Amniotic epithelial cell (primary cell): ENCODE measurements at regions not wholly inside any gene's neighbourhood (a gene's known extent, or its start where the extent isn't known, plus 50 kb on each side); places are given as distances from the start of the nearest gene placed in this dataset.
"Not testable (repeated sequence)": the region's sequence is repeated elsewhere in the genome, so short reads cannot be mapped to it uniquely, and the experiment has no call there.

ENCODE experiments used
- DNase-seq: peaks from one replicate; pipeline ENCODE4 v3.0.0-alpha.2; 2010; ENCODE audit warnings: low read depth

- not testable (repeated sequence) for DNase-seq
These were observed 141.1 kb downstream of the SLCO4C1 start for GRCh38 chr5:102154791-102155605.

DNA sequence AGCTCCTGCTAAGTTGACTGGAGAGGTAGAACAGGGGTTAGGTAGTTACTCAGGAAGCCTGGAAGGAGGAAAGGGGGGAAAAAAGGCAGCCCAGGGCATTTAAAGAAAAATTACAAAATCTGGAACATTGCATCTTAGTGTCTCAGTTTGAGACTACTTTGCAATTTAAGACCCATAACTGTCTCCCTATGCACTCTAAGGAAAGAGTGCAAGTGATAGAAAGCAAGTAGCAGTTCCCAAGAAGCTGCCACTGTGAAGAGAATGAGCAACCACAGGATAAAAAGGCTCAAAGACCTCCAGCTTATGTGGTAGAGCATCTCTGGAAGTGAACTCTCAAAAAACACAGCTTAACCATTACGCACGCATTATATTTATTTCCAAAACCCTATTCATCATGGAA, 141.8 kb downstream of the SLCO4C1 start:
- DNase-seq, result no peak

- DNase-seq, result no peak
These were observed 142.9 kb downstream of the SLCO4C1 start for GRCh38 chr5:102153003-102153759.

GRCh38 chr5:102139029-102139428, 157.1 kb downstream of the SLCO4C1 start:
- DNase-seq, result no peak

DNA sequence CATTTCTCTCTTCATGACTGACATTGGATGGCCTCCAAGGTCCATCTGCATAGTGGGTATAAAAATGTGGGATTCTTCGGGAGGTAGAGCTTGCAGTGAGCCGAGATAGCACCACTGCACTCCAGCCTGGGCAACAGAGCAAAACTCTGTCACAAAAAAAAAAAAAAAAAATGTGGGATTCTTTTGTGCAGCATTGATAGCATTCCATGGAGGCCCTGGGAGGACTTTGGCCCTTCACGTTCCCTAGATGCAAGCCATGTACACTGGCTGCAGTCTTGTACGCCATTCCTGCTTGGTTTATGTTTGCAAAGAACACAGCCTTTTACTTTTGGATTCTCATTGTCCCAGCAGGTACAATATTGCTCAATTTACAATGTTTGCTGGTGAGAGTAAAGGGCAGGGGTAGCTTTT, 157.8 kb downstream of the SLCO4C1 start:
- no peak for DNase-seq

DNA sequence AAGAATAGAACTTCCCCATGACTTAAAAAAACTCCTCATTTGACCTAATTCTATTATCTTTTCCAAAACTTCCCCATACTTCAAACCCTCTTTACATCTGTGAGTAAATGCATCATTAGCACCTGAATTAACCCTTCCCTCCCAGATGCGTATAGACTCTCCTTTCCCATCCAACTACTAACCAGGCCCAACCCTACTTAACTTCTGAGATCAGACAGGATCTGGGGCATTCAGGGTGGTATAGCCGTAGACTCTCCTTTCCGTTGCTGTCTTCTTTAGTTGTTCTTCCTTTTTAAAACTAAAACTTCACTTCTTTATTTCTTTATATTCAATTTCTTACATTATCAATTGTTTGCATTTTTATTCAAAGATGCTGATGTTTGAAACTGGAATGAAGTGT, 165.2 kb downstream of the SLCO4C1 start:
- DNase-seq, result no peak

DNA sequence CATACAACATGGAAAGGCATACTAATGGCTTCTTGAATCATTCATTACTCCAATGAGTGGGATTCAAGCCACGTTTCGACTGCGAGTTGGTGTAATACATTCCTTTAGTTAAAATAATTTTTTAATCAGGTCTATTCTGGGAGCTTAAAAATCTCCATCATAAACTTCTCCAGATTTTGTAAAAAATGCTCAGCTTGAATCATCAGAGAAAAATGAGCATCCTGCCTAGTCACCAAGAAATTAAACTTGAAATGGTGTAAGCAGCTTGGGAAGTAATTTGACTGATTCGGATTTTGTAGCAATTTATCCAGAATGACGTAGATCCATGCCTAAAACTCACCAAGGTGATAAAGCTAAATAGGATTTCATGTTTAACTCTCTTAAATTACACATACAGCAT, 165.7 kb downstream of the SLCO4C1 start:
- no peak for DNase-seq

- no peak for DNase-seq
These were observed 176.8 kb downstream of the SLCO4C1 start for GRCh38 chr5:102119252-102119651.

GRCh38 chr5:102115736-102116135, 180.3 kb downstream of the SLCO4C1 start:
- no peak for DNase-seq

DNA sequence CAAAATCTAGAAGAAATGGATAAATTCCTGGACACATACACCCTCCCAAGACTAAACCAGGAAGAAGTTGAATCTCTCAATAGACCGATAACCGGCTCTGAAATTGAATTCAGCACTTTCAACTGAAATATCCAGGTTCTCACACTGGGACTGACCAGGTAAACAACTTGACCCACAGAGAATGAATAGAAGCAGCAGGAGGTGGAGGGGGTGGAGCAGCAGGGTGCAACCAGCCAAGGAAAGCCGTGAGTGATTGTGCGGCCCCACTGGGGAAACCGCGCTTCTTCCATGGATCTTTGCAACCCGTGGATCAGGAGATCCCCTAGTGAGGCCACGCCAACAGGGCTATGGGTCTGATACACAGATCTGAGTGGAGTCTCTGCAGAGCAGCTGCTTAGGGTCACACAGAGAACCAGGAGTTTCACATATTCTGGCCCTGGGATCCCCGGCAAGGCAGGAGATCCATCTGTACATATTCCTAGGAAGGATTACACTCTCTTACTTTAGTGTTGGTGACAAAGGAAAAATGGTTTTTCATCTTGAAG, 181.5 kb downstream of the SLCO4C1 start:
- no peak for DNase-seq

DNA sequence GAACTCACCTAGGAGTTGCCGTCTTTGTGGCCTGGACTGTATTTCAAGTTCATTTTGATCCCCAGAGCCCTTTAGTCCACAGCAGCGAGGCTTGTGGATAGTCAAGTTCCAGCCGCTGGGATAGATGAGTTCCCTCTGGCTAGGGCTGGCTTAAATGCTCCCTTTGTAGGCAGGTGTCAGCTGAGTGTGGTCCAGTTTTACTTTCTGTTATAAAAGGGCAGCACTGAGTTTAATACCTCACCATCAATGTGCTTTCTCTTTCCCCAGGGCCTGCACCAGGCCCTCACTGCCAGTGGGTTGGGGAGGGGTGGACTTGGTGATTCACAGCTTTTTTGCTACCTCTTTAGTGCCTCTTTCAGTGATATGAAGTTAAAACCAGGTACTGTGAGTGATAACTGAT, 188.2 kb downstream of the SLCO4C1 start:
- no peak for DNase-seq

DNA sequence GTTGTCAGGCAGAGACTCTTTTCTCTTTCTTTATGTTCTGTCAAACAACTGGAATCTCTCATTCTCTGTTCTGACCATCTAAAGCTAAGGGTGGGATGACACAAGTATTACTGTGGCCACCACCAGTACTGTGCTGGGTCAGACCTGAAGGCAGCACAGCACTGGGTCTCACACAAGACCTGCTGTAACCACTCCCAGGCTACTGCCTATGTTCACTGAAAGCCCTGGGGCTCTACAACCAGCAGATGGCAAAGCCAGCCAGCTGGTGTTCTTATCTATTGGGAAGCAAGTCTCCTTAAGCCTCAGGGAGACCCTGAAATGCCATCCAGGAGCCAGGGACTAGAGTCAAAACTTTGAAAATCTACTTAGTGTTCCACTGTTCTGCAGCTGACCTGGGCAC, 189.5 kb downstream of the SLCO4C1 start:
- DNase-seq, result no peak

- no peak for DNase-seq
These were observed 196.2 kb downstream of the SLCO4C1 start for GRCh38 chr5:102099766-102100331.

GRCh38 chr5:102099083-102099482, 197.0 kb downstream of the SLCO4C1 start:
- DNase-seq, result not testable (repeated sequence)

DNA sequence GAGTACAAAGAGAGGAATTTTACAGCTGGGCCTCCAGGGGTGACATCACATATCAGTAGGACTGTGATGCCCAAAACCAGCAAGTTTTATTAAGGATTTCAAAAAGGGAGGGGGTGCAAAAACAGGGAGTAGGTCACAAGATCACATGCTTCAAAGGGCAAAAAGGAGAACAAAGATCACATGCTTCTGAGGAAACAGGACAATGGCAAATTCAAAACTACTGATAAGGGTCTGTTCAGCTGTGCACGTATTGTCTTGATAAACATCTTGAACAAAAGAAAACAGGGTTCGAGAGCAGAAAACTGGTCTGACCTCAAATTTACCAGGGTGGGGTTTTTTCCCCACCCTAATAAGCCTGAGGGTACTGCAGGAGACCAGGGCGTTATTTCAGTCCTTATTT, 197.5 kb downstream of the SLCO4C1 start:
- DNase-seq, result not testable (repeated sequence)

GRCh38 chr5:102090770-102091169, 205.3 kb downstream of the SLCO4C1 start:
- DNase-seq, result no peak

- no peak for DNase-seq
These were observed 206.2 kb downstream of the SLCO4C1 start for GRCh38 chr5:102089883-102090282.

DNA sequence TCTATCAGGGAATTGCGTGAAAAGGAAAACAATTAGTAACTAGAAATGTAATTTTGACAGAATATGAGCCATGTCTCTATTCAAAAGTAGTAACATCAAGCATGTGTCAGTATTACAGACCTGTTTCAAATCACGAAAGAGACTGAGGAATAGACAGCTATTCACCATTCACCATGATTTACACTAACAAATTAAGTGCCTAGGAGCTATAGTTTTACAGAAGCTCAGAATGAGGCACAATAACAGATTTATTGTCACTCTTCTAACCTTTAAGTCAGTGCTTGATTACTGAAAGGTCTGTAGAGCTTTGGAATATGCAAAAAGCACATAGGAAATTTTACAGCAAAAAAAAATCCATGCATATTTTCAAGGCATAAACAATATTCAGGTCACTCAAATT, 208.2 kb downstream of the SLCO4C1 start:
- no peak for DNase-seq

GRCh38 chr5:102080288-102080687, 215.8 kb downstream of the SLCO4C1 start:
- DNase-seq, result no peak

GRCh38 chr5:102077920-102078319, 218.2 kb downstream of the SLCO4C1 start:
- DNase-seq, result no peak

- DNase-seq, result no peak
These were observed 226.1 kb downstream of the SLCO4C1 start for GRCh38 chr5:102069974-102070373.

DNA sequence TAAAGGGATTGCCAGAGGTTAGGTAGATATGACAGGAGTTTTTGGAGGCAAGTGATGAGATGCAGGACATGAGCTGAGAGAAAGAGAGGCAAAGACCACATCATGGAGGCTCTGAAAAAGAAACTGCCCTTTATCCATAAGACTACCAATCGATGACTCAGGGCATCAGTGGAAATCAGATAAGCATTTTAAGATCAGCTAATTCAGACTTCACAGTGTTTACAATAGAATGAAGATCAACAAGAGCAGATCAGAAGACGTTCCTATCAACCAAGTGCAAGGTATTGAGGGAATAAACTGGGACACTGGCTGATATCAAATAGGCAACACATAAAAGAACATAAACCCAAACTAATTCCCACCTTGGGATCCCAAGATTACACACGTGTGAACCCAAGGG, 227.2 kb downstream of the SLCO4C1 start:
- DNase-seq, result no peak

DNA sequence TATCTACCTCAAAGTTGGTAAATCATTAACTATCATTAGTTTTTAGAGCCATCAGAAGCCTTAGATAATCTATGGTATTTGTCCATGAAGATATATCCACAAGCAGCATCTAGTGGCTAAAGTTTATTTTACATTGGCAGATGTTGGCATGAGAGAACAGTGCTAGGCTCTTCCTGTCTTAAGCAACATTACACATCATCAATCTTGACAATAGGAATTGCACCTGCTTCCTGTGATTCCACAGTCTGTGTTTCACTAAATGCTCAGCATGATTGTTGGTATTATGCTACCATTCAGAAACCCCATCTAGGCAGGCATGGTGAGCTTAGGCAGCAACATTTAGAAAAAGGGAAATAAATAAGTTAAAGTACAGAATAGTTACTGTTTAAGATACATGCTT, 246.6 kb downstream of the SLCO4C1 start:
- no peak for DNase-seq
